ENCODE measurements at regions not wholly inside any gene's neighbourhood (a gene's known extent, or its start where the extent isn't known, plus 50 kb on each side); places are given as distances from the start of the nearest gene placed in this dataset.

GRCh38 chr12:67531501-67531900 is 117.0 kb upstream of the DYRK2 start:
- no peak overlapping the region for H2BK120ac ChIP-seq (ENCODE audit: low read depth, low read length, poor library complexity, severe bottlenecking)
- H4K91ac ChIP-seq (ENCODE audit: insufficient read length, low read depth, low read length) = no peak overlapping the region
- H3K4me1 Mint-ChIP-seq = peaks cover 35% of the 10 kb centered on the region in 2 experiments
- H4K8ac ChIP-seq (replicated peaks; ENCODE audit: insufficient read length, low read depth, low read length) = no peak overlapping the region
- peaks cover 11% of the 10 kb centered on the region; the same call in 1 of the 2 replicates for H3K4me1 ChIP-seq (ENCODE audit: insufficient read depth, low read length)
- H2BK20ac ChIP-seq (ENCODE audit: low read depth, low read length, poor library complexity, severe bottlenecking) = no peak overlapping the region
- no peaks in the 10 kb centered on the region for H3K79me1 ChIP-seq (ENCODE audit: insufficient read depth, low read depth, low read length, poor library complexity, severe bottlenecking)
- peaks cover 0 to 2% (median 0%) of the 10 kb centered on the region in 3 experiments; a peak in 1 of 7 replicates for H3K36me3 Mint-ChIP-seq (ENCODE audit: insufficient read depth in 1 of 3, low read depth in 3 of 3)
- no peak overlapping the region for H3K4ac ChIP-seq (ENCODE audit: low read depth, low read length)
- H3K23me2 ChIP-seq (ENCODE audit: insufficient read length, low read depth, low read length, poor library complexity, severe bottlenecking) = no peaks in the 10 kb centered on the region
- H2BK15ac ChIP-seq (ENCODE audit: low read depth, low read length) = no peak overlapping the region
- H3K4me2 ChIP-seq (ENCODE audit: insufficient read depth, insufficient read length, low read length) = no peak overlapping the region
- no peak overlapping the region for H3K9ac ChIP-seq (ENCODE audit: extremely low read depth, insufficient read length, low read length)
- H2BK5ac ChIP-seq (ENCODE audit: insufficient read length, low read length) = no peak overlapping the region
- no peaks in the 10 kb centered on the region for H3K9me3 ChIP-seq (ENCODE audit: control insufficient read depth, low read depth, low read length)
- H4K5ac ChIP-seq (ENCODE audit: insufficient read length, low read depth, low read length) = no peak overlapping the region
- no peaks in the 10 kb centered on the region for H4K20me1 ChIP-seq (ENCODE audit: control insufficient read depth, insufficient read depth, insufficient read length)
- H3K9me3 Mint-ChIP-seq = no peaks in the 10 kb centered on the region; a peak in 1 of 5 replicates
- H3K18ac ChIP-seq (ENCODE audit: insufficient read length, low read depth, low read length) = no peak overlapping the region
- H3K4me3 Mint-ChIP-seq = no peak overlapping the region
- H3K79me2 ChIP-seq (ENCODE audit: insufficient read depth, low read length) = no peaks in the 10 kb centered on the region
- H3K27ac Mint-ChIP-seq = no peak overlapping the region
- H3K56ac ChIP-seq (ENCODE audit: insufficient read length, low read depth, low read length) = no peak overlapping the region
- H3K27me3 Mint-ChIP-seq (ENCODE audit: low read depth) = no peaks in the 10 kb centered on the region; the same call in 1 of the 2 replicates
- no peak for TF ChIP-seq CTCF (conservative IDR thresholded peaks at IDR 0.05)
- no peak overlapping the region for H2AFZ ChIP-seq (ENCODE audit: low read length)
- no peak overlapping the region for H2BK12ac ChIP-seq (ENCODE audit: insufficient read length, low read depth, low read length)
- no peak overlapping the region for H2AK5ac ChIP-seq (ENCODE audit: insufficient read length, low read length)
- WGBS (ENCODE audit: extremely low coverage, insufficient read length, low lambda C conversion rate) = no CpG with 5 or more reads among the region's 3 CpGs
- no peak overlapping the region for H3K27ac ChIP-seq (ENCODE audit: insufficient read length, low read depth, low read length)
- H3K14ac ChIP-seq (ENCODE audit: insufficient read depth, low read length) = no peak overlapping the region
- no peaks in the 10 kb centered on the region for H3K27me3 ChIP-seq (ENCODE audit: insufficient read depth, low read length)
- H3T11ph ChIP-seq (ENCODE audit: low read length) = no peak overlapping the region
- H3K23ac ChIP-seq (ENCODE audit: insufficient read length, low read depth, low read length) = no peak overlapping the region
- DNase-seq = no peak
